ENCODE measurements at regions not wholly inside any gene's neighbourhood (a gene's known extent, or its start where the extent isn't known, plus 50 kb on each side); places are given as distances from the start of the nearest gene placed in this dataset.

DNA sequence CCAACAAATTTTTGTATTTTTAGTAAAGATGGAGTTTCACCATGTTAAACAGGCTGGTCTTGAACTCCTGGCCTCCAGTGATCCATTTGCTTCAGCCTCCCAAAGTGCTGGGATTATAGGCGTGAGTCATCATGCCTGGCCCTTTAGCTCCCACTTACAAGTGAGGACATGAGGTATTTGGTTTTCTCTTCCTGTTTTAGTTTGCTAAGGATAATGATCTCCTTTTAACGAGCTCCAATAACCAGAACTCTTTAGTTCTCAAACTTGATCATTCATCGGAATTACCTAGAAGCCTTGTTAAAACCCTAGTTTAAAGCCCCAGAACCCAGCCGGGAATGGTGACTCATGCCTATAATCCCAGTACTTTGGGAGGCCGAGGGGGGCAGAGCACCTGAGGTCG, 481.4 kb downstream of the TYW1 start:
- TF ChIP-seq, protein P1, sequence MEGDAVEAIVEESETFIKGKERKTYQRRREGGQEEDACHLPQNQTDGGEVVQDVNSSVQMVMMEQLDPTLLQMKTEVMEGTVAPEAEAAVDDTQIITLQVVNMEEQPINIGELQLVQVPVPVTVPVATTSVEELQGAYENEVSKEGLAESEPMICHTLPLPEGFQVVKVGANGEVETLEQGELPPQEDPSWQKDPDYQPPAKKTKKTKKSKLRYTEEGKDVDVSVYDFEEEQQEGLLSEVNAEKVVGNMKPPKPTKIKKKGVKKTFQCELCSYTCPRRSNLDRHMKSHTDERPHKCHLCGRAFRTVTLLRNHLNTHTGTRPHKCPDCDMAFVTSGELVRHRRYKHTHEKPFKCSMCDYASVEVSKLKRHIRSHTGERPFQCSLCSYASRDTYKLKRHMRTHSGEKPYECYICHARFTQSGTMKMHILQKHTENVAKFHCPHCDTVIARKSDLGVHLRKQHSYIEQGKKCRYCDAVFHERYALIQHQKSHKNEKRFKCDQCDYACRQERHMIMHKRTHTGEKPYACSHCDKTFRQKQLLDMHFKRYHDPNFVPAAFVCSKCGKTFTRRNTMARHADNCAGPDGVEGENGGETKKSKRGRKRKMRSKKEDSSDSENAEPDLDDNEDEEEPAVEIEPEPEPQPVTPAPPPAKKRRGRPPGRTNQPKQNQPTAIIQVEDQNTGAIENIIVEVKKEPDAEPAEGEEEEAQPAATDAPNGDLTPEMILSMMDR (IDR thresholded peaks at IDR 0.05), result no peak
- no peak for TF ChIP-seq POLR2AphosphoS5 (IDR thresholded peaks at IDR 0.05)
